HG03064 (cell line): ENCODE measurements at regions not wholly inside any gene's neighbourhood (a gene's known extent, or its start where the extent isn't known, plus 50 kb on each side); places are given as distances from the start of the nearest gene placed in this dataset.

Experiments
- ATAC-seq: cut with Tn5 transposase; IDR thresholded peaks from one replicate; pipeline ENCODE4 v1.9.1; 2021; ENCODE audit warnings: low read depth; ENCODE audit not compliant: unreplicated experiment

- ATAC-seq = no peak
Observed at GRCh38 chr13:67651908-67652465, 421.9 kb upstream of the PCDH9 start.

- ATAC-seq = no peak
Observed at GRCh38 chr13:67650471-67650870, 420.3 kb upstream of the PCDH9 start.

- ATAC-seq = no peak
Observed at GRCh38 chr13:67645874-67646467, 415.8 kb upstream of the PCDH9 start.

GRCh38 chr13:67643516-67644055 is 413.4 kb upstream of the PCDH9 start:
- no peak for ATAC-seq

- no peak for ATAC-seq
Observed at GRCh38 chr13:67642657-67643056, 412.5 kb upstream of the PCDH9 start.

GRCh38 chr13:67635754-67636153 is 405.6 kb upstream of the PCDH9 start:
- no peak for ATAC-seq

- ATAC-seq = no peak
Observed at GRCh38 chr13:67632590-67632989, 402.5 kb upstream of the PCDH9 start.

- ATAC-seq = no peak
Observed at GRCh38 chr13:67630640-67631039, 400.5 kb upstream of the PCDH9 start.

- ATAC-seq = no peak
Observed at GRCh38 chr13:67623630-67624029, 393.5 kb upstream of the PCDH9 start.

GRCh38 chr13:67620665-67621064 is 390.5 kb upstream of the PCDH9 start:
- no peak for ATAC-seq

- ATAC-seq = no peak
Observed at GRCh38 chr13:67619995-67620380, 389.9 kb upstream of the PCDH9 start.

GRCh38 chr13:67619351-67619994 is 389.3 kb upstream of the PCDH9 start:
- ATAC-seq = no peak

- no peak for ATAC-seq
Observed at GRCh38 chr13:67614579-67614978, 384.4 kb upstream of the PCDH9 start.

- no peak for ATAC-seq
Observed at GRCh38 chr13:67614013-67614412, 383.9 kb upstream of the PCDH9 start.

- ATAC-seq = no peak
Observed at GRCh38 chr13:67588607-67589006, 358.5 kb upstream of the PCDH9 start.

GRCh38 chr13:67577361-67577760 is 347.2 kb upstream of the PCDH9 start:
- ATAC-seq = no peak

GRCh38 chr13:67574320-67575233 is 344.4 kb upstream of the PCDH9 start:
- no peak for ATAC-seq

GRCh38 chr13:67568205-67568604 is 338.1 kb upstream of the PCDH9 start:
- ATAC-seq = no peak

GRCh38 chr13:67557642-67558241 is 327.6 kb upstream of the PCDH9 start:
- ATAC-seq = no peak

GRCh38 chr13:67557118-67557517 is 327.0 kb upstream of the PCDH9 start:
- no peak for ATAC-seq
